ENCODE measurements at regions not wholly inside any gene's neighbourhood (a gene's known extent, or its start where the extent isn't known, plus 50 kb on each side); places are given as distances from the start of the nearest gene placed in this dataset.

- DNase-seq = no peak
Measured at GRCh38 chr9:88077071-88077617, 61.1 kb downstream of the SPATA31C2 start.

GRCh38 chr9:88076286-88077070 lies 61.8 kb downstream of the SPATA31C2 start:
- DNase-seq = peak; percentile 18 to 62 (median 48)

GRCh38 chr9:88075966-88076285 lies 62.3 kb downstream of the SPATA31C2 start:
- no peak for DNase-seq

- no peak for DNase-seq
Measured at GRCh38 chr9:88075506-88075905, 62.8 kb downstream of the SPATA31C2 start.

- DNase-seq = no peak
Measured at GRCh38 chr9:88074931-88075330, 63.3 kb downstream of the SPATA31C2 start.

- DNase-seq = no peak
Measured at GRCh38 chr9:88072831-88073375, 65.4 kb downstream of the SPATA31C2 start.

- peak; percentile 21 to 62 (median 53) for DNase-seq
Measured at GRCh38 chr9:88071331-88071730, 66.9 kb downstream of the SPATA31C2 start.

GRCh38 chr9:88065619-88066018 lies 72.7 kb downstream of the SPATA31C2 start:
- no peak for DNase-seq

GRCh38 chr9:88064554-88064953 lies 73.7 kb downstream of the SPATA31C2 start:
- DNase-seq = no peak

- no peak for DNase-seq
Measured at GRCh38 chr9:88060746-88061145, 77.5 kb downstream of the SPATA31C2 start.

- no peak for DNase-seq
Measured at GRCh38 chr9:88059469-88059868, 78.8 kb downstream of the SPATA31C2 start.

- DNase-seq = no peak
Measured at GRCh38 chr9:88056876-88057275, 81.4 kb downstream of the SPATA31C2 start.

GRCh38 chr9:88053856-88054501 lies 79.6 kb upstream of the CDK20 start:
- no peak for DNase-seq

GRCh38 chr9:88052321-88052965 lies 78.1 kb upstream of the CDK20 start:
- DNase-seq = no peak

- no peak for DNase-seq
Measured at GRCh38 chr9:88051138-88051537, 76.8 kb upstream of the CDK20 start.

GRCh38 chr9:88049677-88050307 lies 75.5 kb upstream of the CDK20 start:
- DNase-seq = no peak

- DNase-seq = no peak
Measured at GRCh38 chr9:88046542-88046941, 72.2 kb upstream of the CDK20 start.

GRCh38 chr9:88045686-88046085 lies 71.4 kb upstream of the CDK20 start:
- no peak for DNase-seq

- no peak for DNase-seq
Measured at GRCh38 chr9:88044200-88044599, 69.9 kb upstream of the CDK20 start.

- DNase-seq = no peak
Measured at GRCh38 chr9:88043647-88044046, 69.3 kb upstream of the CDK20 start.

GRCh38 chr9:88041447-88041846 lies 67.1 kb upstream of the CDK20 start:
- peak in 2 of 3 donors; percentile 17 to 38 for DNase-seq

- DNase-seq = no peak
Measured at GRCh38 chr9:88037285-88037845, 63.0 kb upstream of the CDK20 start.

GRCh38 chr9:88034964-88035363 lies 60.6 kb upstream of the CDK20 start:
- no peak for DNase-seq

All from suppressor macrophage treated with lipopolysaccharide for 1 hour (primary cell).